Activated CD4-positive, alpha-beta T cell treated with anti-CD3 and anti-CD28 coated beads for 4 hours (primary cell): ENCODE measurements at regions not wholly inside any gene's neighbourhood (a gene's known extent, or its start where the extent isn't known, plus 50 kb on each side); places are given as distances from the start of the nearest gene placed in this dataset.
"Not testable (repeated sequence)": the region's sequence is repeated elsewhere in the genome, so short reads cannot be mapped to it uniquely, and the experiment has no call there.

Source experiments
- DNase-seq, 2 donors: peaks; one replicate each; pipeline ENCODE4 v3.0.0-alpha.2; 2020

DNA sequence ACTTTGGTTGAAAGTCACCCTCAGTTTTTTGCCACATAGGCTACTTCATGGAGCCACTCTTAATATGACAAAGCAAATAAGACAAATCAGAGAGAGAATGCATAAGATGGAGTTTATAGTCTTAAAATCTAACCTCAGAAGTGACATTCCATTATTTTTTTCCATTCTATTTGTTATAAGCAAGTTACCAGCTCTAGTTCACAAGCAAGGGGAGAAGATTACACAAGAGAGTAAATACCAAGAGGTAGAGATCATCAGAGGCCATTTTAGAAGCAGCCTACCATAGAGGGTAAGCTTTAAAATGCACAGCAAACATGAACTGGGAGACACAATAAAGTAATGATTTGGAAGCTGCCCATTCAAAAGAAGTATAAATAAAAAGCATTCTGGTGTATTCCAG is 651.3 kb upstream of the MEF2C start:
- no peak for DNase-seq

- DNase-seq, result no peak
These were observed 641.8 kb upstream of the MEF2C start for GRCh38 chr5:89524785-89525184.

GRCh38 chr5:89523867-89524266 is 640.9 kb upstream of the MEF2C start:
- DNase-seq, result not testable (repeated sequence)

DNA sequence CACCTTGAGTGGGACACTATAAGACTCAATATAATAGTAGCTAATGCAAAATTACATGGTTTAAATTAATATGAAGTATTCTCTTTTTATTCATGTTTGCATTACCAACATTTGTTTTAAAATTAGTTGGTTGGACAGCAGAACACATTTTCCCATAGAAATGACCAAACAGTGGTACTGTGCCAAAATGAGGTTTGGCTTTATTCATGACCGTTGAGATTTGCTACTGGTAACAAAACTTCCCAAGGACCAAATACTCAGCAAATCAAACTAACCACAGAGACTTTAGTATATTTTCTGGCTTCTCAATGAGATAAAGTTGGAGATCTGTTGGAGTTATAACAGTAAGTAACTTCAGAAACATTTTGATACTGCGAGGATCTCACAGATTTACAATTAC is 637.8 kb upstream of the MEF2C start:
- no peak for DNase-seq

DNA sequence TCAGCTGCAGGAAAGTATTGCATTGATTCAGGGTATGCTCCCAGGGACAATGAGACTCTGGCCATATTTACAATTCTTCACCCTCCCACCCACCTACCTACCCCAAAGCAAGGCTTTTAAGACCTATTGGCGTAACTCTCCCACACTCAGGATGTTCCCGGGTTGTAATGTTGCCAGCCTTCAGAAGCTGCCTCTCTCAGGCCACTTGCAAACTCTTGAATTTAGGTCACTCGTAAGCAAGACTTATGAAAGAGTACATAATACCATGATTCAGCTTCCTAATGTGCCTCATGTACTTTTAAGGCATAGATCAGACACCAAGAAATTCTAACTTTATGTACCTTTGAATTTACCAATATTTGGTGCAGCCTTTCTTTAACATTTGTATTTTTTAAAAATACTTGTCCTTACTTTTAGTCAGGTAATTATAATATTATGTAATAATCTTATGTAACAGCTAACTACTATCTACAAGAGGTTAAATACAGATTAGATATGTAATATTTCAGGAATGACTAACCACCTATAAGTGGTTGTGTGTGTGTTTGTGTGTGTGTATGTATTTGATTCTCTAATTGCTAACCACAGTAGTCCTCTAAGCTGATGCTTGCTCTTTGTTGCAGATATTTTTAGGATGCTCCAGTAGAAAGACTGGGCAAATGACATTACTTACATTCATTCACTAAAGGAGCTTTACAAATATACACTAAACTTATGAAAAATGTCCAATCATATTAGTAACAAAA is 630.5 kb upstream of the MEF2C start:
- DNase-seq, result no peak

DNA sequence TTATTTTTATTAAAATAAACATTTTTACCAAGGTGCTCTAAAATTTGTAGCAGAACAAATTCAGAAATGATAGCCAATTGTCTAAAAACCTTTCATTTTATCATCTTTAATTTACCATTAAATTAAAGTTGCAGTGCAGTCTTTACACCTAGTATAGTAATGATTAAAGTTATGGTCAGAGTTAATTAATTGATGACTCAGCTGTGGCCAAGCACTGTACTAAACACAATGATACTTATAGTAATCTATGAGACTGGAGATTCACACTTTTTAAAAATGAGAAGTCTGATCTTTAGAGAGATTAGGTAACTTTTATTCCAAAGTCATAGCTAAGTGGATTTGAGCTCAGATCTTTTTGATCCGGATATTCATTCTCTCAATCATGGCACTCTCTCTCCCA is 621.1 kb upstream of the MEF2C start:
- DNase-seq, result no peak

DNA sequence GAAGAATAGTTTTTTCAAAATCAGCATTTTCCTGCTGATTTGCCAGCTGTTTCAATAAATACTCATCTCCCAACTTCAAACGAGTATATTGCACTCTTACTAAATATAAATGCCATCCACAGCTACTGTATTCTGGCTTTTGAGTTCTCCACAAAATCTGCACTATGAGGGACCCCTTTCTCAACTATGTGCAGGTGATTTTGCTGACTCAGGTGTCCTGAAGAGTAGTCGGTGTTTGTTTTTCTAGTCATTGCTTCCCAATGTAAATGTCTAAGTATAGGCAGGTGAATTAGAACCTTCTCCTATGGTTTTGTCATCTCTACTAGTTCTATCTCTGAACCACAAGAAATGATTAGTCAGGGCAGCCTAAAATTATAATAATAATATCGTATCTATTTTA is 616.8 kb upstream of the MEF2C start:
- no peak for DNase-seq

GRCh38 chr5:89498699-89499098 is 615.7 kb upstream of the MEF2C start:
- DNase-seq, result no peak

- DNase-seq, result no peak
These were observed 610.4 kb upstream of the MEF2C start for GRCh38 chr5:89493414-89493813.

- no peak for DNase-seq
These were observed 602.0 kb upstream of the MEF2C start for GRCh38 chr5:89484962-89485361.

DNA sequence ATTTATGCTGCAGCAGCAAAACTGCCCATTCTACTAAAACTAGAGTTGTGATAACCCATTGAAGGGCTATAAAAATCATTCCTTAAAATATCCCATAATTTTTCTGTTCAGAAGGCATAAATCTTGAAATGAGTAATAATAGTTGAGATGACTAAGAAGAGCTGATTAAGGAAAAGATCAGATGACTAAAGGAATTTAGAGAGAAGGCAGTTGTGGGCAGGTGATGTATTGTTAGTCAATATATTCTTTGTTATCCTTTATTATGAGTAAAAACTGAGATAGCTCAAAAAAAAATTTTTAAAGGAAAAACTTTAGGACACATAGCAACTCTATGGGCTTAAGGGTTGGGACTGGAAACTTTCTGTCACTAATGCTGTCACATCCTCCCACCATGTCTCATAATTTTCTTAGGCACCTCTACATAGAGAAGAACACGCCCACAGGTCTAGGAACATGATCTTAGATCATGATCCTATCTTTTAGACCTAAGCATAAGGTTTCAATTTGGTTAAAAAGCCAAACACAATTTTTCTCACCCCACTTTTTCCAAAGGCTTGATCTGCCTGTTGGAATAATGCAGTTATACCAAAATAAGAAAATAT is 597.5 kb upstream of the MEF2C start:
- no peak for DNase-seq

DNA sequence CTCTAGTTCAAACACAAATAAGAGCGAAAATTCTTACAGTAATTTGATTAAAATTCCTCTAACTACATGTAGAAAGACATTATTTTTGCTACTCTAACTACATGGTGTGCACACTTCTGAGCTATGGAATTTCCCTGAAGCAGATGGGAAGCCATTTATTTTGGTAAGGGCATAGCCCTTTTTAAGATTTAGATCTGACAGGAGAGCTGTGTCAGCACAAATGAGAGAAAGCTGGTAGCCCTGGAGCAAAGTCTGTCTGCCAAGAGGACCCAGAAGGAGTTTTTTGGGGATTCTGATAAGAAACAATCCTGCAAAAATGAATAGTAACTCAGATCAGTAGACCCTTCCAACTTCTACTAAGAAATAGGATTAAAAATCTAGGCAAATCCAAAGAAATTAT is 595.9 kb upstream of the MEF2C start:
- DNase-seq, result no peak

- no peak for DNase-seq
These were observed 590.2 kb upstream of the MEF2C start for GRCh38 chr5:89473196-89473595.

DNA sequence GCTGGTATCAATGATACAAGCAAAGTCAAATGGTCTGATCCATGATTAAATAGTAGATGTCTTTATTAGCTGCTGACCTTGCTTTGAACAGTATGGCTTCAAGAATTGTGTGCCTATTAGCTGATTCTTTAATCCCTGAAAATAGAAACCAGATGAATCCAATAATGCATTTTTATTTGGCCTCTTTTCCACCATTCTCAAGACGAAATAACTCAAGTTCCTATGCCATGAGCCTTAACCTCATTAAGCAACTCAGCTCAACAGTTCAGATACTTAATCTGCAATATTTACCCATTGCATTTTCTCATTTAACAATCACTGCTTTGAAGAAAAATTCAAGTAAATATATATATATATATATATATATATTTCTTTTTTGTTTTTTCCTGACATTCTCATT is 588.6 kb upstream of the MEF2C start:
- DNase-seq, result no peak

- DNase-seq, result no peak
These were observed 588.1 kb upstream of the MEF2C start for GRCh38 chr5:89471115-89471514.

DNA sequence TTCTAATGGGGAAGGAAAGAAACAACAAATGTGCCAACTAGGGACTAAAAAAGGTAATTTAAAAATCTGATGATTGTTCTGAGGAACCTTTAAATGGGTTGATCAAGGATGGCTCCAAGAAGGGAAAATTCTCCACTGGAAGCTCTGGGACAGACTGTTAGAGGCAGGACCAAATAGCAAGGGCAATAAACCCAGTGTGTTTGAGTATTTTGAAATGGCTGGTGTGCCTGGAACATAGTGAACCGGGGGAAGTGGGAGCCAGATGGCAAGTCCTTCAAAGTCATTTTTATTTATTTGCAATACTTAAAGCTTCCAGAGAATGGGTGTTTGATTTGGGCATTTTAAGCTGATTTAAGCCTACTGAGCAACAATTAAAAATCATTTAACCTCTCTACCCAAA is 587.7 kb upstream of the MEF2C start:
- no peak for DNase-seq

- no peak for DNase-seq
These were observed 575.3 kb upstream of the MEF2C start for GRCh38 chr5:89458332-89458656.

GRCh38 chr5:89457411-89458331 is 574.7 kb upstream of the MEF2C start:
- no peak for DNase-seq

DNA sequence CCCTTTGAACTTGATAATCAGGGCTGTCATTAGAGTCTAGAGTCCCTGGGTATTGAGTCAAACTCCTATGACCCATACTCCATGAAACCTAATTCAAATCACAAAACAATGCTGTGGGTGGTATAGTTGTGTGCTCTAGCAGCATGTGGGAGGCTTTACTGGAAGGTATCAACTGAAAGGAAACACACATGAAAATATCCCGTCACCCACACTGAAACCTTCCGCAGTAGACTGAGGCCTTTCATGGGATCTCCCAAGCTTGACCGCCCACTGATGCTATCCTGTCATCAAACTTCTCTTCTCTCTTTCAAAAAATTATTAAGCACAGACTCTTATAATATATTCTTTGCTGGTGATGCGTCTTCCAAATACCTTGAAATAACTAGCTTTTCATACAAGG is 569.1 kb upstream of the MEF2C start:
- DNase-seq, result no peak

- DNase-seq, result no peak
These were observed 568.3 kb upstream of the MEF2C start for GRCh38 chr5:89451263-89451662.

- DNase-seq, result no peak
These were observed 567.2 kb upstream of the MEF2C start for GRCh38 chr5:89450149-89450538.

- no peak for DNase-seq
These were observed 566.6 kb upstream of the MEF2C start for GRCh38 chr5:89449392-89450148.

DNA sequence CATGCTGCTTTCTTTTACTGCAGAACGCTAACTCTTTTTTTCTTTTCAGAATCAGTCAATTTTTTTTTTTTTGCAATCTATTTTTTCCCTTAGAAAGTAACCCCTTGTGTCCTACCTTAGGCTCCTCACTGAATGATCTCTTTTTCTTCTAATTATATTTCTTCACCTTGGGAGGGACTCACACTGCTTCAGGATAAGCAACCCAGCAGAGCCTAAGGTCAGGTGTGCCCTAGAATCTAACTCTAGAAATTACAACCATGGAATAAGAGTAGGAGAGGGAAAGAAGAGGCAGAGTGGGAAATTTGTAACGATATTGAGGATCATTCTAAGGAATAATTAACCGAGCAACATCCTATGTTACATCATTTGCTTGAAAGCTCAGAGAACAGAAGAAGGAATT is 564.0 kb upstream of the MEF2C start:
- DNase-seq, result no peak
